ENCODE measurements at regions not wholly inside any gene's neighbourhood (a gene's known extent, or its start where the extent isn't known, plus 50 kb on each side); places are given as distances from the start of the nearest gene placed in this dataset.

GRCh38 chr16:86027373-86028126 is 128.6 kb downstream of the IRF8 start:
- SMC1A ChIA-PET (ENCODE audit: uncharacterized antibody, unreplicated experiment) = no interaction called here
- Histone ChIP-seq H3K4me2 (ENCODE audit: control insufficient read depth, insufficient read depth) (no peak overlapping the region), H3K4me3 (no peak overlapping the region), H4K20me1 (ENCODE audit: control insufficient read depth, insufficient read depth) (no peaks in the 10 kb centered on the region), H3K27ac (ENCODE audit: control insufficient read depth, insufficient read depth) (no peak overlapping the region), H3K36me3 (ENCODE audit: control insufficient read depth in 2 of 2, insufficient read depth in 2 of 2, low read length in 1 of 2) (no peaks in the 10 kb centered on the region), H3K79me2 (ENCODE audit: control insufficient read depth, insufficient read depth, low read length) (no peaks in the 10 kb centered on the region), H3K9me3 (replicated peaks; ENCODE audit: control insufficient read depth, insufficient read depth, low read length) (peaks cover 7% of the 10 kb centered on the region; the same call in 2 of the 3 replicates), H2AFZ (ENCODE audit: control insufficient read depth, low read depth, low read length) (no peak overlapping the region), H3K9ac (ENCODE audit: control insufficient read depth, insufficient read depth, low read length) (no peak overlapping the region), H3K27me3 (replicated peaks in 1 of 2; ENCODE audit: control insufficient read depth in 2 of 2, insufficient read depth in 2 of 2, low read length in 1 of 2) (peaks cover 2 to 3% of the 10 kb centered on the region in 2 experiments; a peak in 1 of 4 replicates), H3K4me1 (ENCODE audit: control insufficient read depth, insufficient read depth, low read length) (no peaks in the 10 kb centered on the region)
- in situ Hi-C loops (cut with MboI) (no loop called here), intact Hi-C loops (cut with micrococcal nuclease; ENCODE audit: unreplicated experiment) (no loop called here)
- POLR2A ChIA-PET = interaction anchor here (0.6 kb wide), 1 partner anchor 1215 kb away, joined by 4 read pairs; no protein-coding TSS in a partner anchor
- no peak for DNase-seq (ENCODE audit: low read depth, low spot score)
- CTCF ChIA-PET = interaction anchor here (1.2 kb wide), 1 partner anchor 208 kb away, joined by 6 read pairs; no protein-coding TSS in a partner anchor
- 52% methylated on average over 11 of the region's 11 CpGs for WGBS (ENCODE audit: insufficient coverage, insufficient replicate concordance, low lambda C conversion rate, missing lambda C conversion rate)
- ATAC-seq = no peak
- no TSS peak for BruUV-seq (replicated peaks)
- TF ChIP-seq SMAD5 (IDR thresholded peaks at IDR 0.05; ENCODE audit: low read depth) (no peak), ZNF274 (IDR thresholded peaks at IDR 0.05; ENCODE audit: insufficient read depth, insufficient read length) (no peak), NRF1 (conservative IDR thresholded peaks at IDR 0.05; ENCODE audit: low read depth, low read length) (no peak), USF1 (IDR thresholded peaks at IDR 0.05; ENCODE audit: borderline replicate concordance, extremely low read length, insufficient read depth, low read depth, low read length) (no peak), CREB1 (IDR thresholded peaks at IDR 0.05; ENCODE audit: low read depth) (no peak), ZNF622 (IDR thresholded peaks at IDR 0.05) (no peak), ZNF592 (IDR thresholded peaks at IDR 0.05) (no peak), RBBP5 (conservative IDR thresholded peaks at IDR 0.05) (no peak), CHD4 (IDR thresholded peaks at IDR 0.05) (no peak)
- FAIRE-seq = no peak
- RAD21 ChIA-PET (ENCODE audit: unreplicated experiment) = no interaction called here

Data from GM12878 (cell line).